PC-3 (cell line): ENCODE measurements at regions not wholly inside any gene's neighbourhood (a gene's known extent, or its start where the extent isn't known, plus 50 kb on each side); places are given as distances from the start of the nearest gene placed in this dataset.

Source experiments
- ATAC-seq: fragments of 200-7000 bp; cut with Tn5 transposase; 2 replicates; pipeline ENCODE4 v1.9.1; 2020; ENCODE audit warnings: mild to moderate bottlenecking, moderate library complexity
- BruUV-seq: library from RNA; stranded (reverse); fragments of 400-500 nt; replicated peaks from 2 replicates; lab custom pipeline; 2021; lab: Mats Ljungman, UMichigan
- CTCF ChIA-PET: fragments of 300-600 bp; sonication (Branson Sonifier 250); formaldehyde crosslinking; loops from one replicate; lab custom pipeline; 2022; ENCODE audit warnings: antibody characterized with exemption; lab: Charles Lee
- POLR2A ChIA-PET: fragments of 300-600 bp; sonication (Branson Sonifier 250); formaldehyde crosslinking; loops from one replicate; lab custom pipeline; 2022; ENCODE audit warnings: antibody characterized with exemption; ENCODE audit not compliant: unreplicated experiment; lab: Charles Lee
- DNase-seq: peaks from one replicate; pipeline ENCODE4 v3.0.0-alpha.2; 2015
- H2AFZ ChIP-seq: fragments of 300-600 bp; sonication (generic); 2 replicates; pipeline ENCODE4 v1.6.0; 2016; ENCODE audit warnings: antibody characterized with exemption, low read length
- H3F3A ChIP-seq: fragments of 300-600 bp; sonication (generic); one replicate; pipeline ENCODE4 v1.6.0; 2017; ENCODE audit warnings: antibody characterized with exemption, low read length, control low read depth, mild to moderate bottlenecking; ENCODE audit not compliant: unreplicated experiment
- H3K27ac ChIP-seq: fragments of 300-600 bp; sonication (generic); 2 replicates; pipeline ENCODE4 v1.5.1; 2016; ENCODE audit warnings: mild to moderate bottlenecking, low read length
- H3K27me3 ChIP-seq: fragments of 300-600 bp; sonication (generic); 2 replicates; pipeline ENCODE4 v1.6.1; 2016; ENCODE audit warnings: low read length, mixed read lengths
- H3K36me3 ChIP-seq: fragments of 300-600 bp; sonication (generic); 2 replicates; pipeline ENCODE4 v1.6.1; 2016; ENCODE audit warnings: low read depth, mixed run types, low read length, mixed read lengths
- H3K4me1 ChIP-seq: fragments of 300-600 bp; sonication (generic); 2 replicates; pipeline ENCODE4 v1.5.1; 2016; ENCODE audit warnings: low read length; ENCODE audit not compliant: insufficient read depth
- H3K4me2 ChIP-seq: fragments of 300-600 bp; sonication (generic); 2 replicates; pipeline ENCODE4 v1.6.0; 2016; ENCODE audit warnings: low read length
- H3K4me3 ChIP-seq: fragments of 300-600 bp; sonication (generic); 2 replicates; pipeline ENCODE4 v1.5.1; 2016; ENCODE audit warnings: mild to moderate bottlenecking, low read length, mixed read lengths
- H3K79me2 ChIP-seq: fragments of 300-600 bp; sonication (generic); 2 replicates; pipeline ENCODE4 v1.6.1; 2017; ENCODE audit warnings: low read length, mixed read lengths
- H3K9ac ChIP-seq: fragments of 300-600 bp; sonication (generic); 2 replicates; pipeline ENCODE4 v1.6.0; 2016; ENCODE audit warnings: mild to moderate bottlenecking, low read length
- H3K9me2 ChIP-seq: fragments of 300-600 bp; sonication (generic); replicated peaks from 2 replicates; pipeline ENCODE4 v1.6.1; 2016; ENCODE audit warnings: mixed run types, low read length, mixed read lengths
- H3K9me3 ChIP-seq: fragments of 300-600 bp; sonication (generic); 2 replicates; pipeline ENCODE4 v1.6.1; 2016; ENCODE audit warnings: low read length, mixed read lengths
- H4K20me1 ChIP-seq: fragments of 300-600 bp; sonication (generic); 2 replicates; pipeline ENCODE4 v1.6.1; 2016; ENCODE audit warnings: low read length, mixed read lengths
- CTCF ChIP-seq: fragments of 300-600 bp; sonication (generic); conservative IDR thresholded peaks from 2 replicates; pipeline ENCODE4 v1.5.1; 2017; ENCODE audit warnings: antibody characterized with exemption, low read depth, mild to moderate bottlenecking, low read length
- EZH2 ChIP-seq: fragments of 300-600 bp; sonication (generic); IDR thresholded peaks from one replicate; pipeline ENCODE4 v1.6.1; 2017; ENCODE audit warnings: antibody characterized with exemption, mild to moderate bottlenecking, low read length; ENCODE audit not compliant: unreplicated experiment
- EZH2phosphoT487 ChIP-seq: fragments of 300-600 bp; sonication (generic); IDR thresholded peaks from 2 replicates; pipeline ENCODE4 v1.6.1; 2018; ENCODE audit warnings: mild to moderate bottlenecking, antibody characterized with exemption, low read length, borderline replicate concordance
- intact Hi-C: fragments of 100-400 bp; cut with micrococcal nuclease; formaldehyde crosslinking; loops from 2 replicates; pipeline ENCODE4 v1.9.0; 2023

- CTCF ChIA-PET, result no interaction called here
- Histone ChIP-seq H4K20me1 (no peaks in the 10 kb centered on the region), H3K9ac (no peak overlapping the region), H3K9me2 (no peaks in the 10 kb centered on the region), H3K27ac (no peak overlapping the region), H3K4me2 (no peak overlapping the region), H2AFZ (no peak overlapping the region), H3K36me3 (no peaks in the 10 kb centered on the region), H3K9me3 (peaks cover 4% of the 10 kb centered on the region; the same call in 1 of the 2 replicates), H3K4me1 (no peaks in the 10 kb centered on the region), H3K27me3 (no peaks in the 10 kb centered on the region), H3F3A (no peaks in the 10 kb centered on the region), H3K4me3 (no peak overlapping the region), H3K79me2 (no peaks in the 10 kb centered on the region)
- POLR2A ChIA-PET, result no interaction called here
- TF ChIP-seq EZH2phosphoT487 (no peak), EZH2 (no peak), CTCF (no peak)
- no TSS peak for BruUV-seq
- intact Hi-C loops, result no loop called here
- ATAC-seq (no peak), DNase-seq (no peak)
Observed at GRCh38 chr9:7710686-7711085, 88.9 kb downstream of the DMAC1 start.

DNA sequence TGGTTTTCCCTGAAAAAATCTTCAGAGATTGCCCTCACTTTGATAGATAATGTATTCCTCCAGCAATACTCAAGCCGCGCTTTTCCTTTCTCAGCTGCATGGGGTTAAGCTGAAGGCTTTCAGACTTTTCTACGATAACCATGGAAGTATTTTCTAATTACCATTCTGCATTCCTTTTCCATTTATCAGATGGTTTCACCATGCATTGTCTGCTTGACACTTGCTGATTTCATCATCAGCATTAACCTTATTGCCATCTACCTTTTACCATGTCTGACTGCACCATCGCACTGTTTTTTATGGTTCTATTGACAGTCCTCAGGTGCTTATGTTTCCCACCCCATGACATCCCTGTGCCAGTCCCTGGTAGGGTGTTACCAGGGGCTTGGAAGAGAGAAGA is 91.6 kb downstream of the DMAC1 start:
- no peak overlapping the region for H3K4me3 ChIP-seq
- H3K79me2 ChIP-seq, result no peaks in the 10 kb centered on the region
- no TSS peak for BruUV-seq
- no peaks in the 10 kb centered on the region for H3F3A ChIP-seq
- no peaks in the 10 kb centered on the region for H4K20me1 ChIP-seq
- POLR2A ChIA-PET, result no interaction called here
- peaks cover 4% of the 10 kb centered on the region; the same call in 1 of the 2 replicates for H3K9me3 ChIP-seq
- DNase-seq (no peak), ATAC-seq (no peak)
- no peak for TF ChIP-seq CTCF
- no peak for TF ChIP-seq EZH2phosphoT487
- TF ChIP-seq EZH2, result no peak
- no peaks in the 10 kb centered on the region for H3K27me3 ChIP-seq
- intact Hi-C loops, result no loop called here
- no peak overlapping the region for H3K27ac ChIP-seq
- no peaks in the 10 kb centered on the region for H3K9me2 ChIP-seq
- H3K9ac ChIP-seq, result no peak overlapping the region
- no peak overlapping the region for H3K4me2 ChIP-seq
- no peaks in the 10 kb centered on the region for H3K36me3 ChIP-seq
- H3K4me1 ChIP-seq, result no peaks in the 10 kb centered on the region
- CTCF ChIA-PET, result no interaction called here
- no peak overlapping the region for H2AFZ ChIP-seq

DNA sequence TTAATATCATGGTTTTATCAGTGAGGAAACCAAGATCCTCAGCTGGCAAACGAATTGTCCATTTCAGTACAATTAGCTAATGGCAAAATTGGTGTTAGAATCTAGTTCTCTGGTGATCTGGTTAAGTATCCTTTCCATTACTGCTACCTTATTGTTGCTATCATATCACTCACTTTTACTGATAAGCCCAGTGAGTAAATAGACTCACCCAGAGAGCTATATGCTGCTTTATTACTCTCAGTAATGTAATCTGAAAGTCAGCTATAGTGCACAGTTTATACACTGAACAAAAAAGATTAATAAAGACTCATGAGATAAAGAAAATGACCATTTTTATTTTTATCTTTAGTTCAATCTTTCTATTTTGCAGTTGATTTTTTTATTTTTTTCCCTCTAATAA is 95.0 kb downstream of the DMAC1 start:
- no peaks in the 10 kb centered on the region for H3K79me2 ChIP-seq
- no peak for ATAC-seq
- H3K4me2 ChIP-seq, result no peak overlapping the region
- ChIA-PET CTCF (no interaction called here), POLR2A (no interaction called here)
- H3K4me1 ChIP-seq, result no peaks in the 10 kb centered on the region
- H3K9me3 ChIP-seq, result 0 out of 2 replicates have a peak, but pooled peaks cover 1% of the 10 kb centered on the region
- no peaks in the 10 kb centered on the region for H3K36me3 ChIP-seq
- no peak overlapping the region for H3K27ac ChIP-seq
- no peak overlapping the region for H3K4me3 ChIP-seq
- H3K27me3 ChIP-seq, result no peaks in the 10 kb centered on the region
- TF ChIP-seq CTCF (no peak), EZH2 (no peak), EZH2phosphoT487 (no peak)
- no peaks in the 10 kb centered on the region for H3K9me2 ChIP-seq
- no peaks in the 10 kb centered on the region for H3F3A ChIP-seq
- DNase-seq, result no peak
- intact Hi-C loops, result no loop called here
- H3K9ac ChIP-seq, result no peak overlapping the region
- BruUV-seq, result no TSS peak
- H4K20me1 ChIP-seq, result no peaks in the 10 kb centered on the region
- no peak overlapping the region for H2AFZ ChIP-seq
